Left renal cortex interstitium (tissue), 4 donors: ENCODE measurements at regions not wholly inside any gene's neighbourhood (a gene's known extent, or its start where the extent isn't known, plus 50 kb on each side); places are given as distances from the start of the nearest gene placed in this dataset.

Experiments used
- DNase-seq, 4 donors: peaks; one replicate each; pipeline ENCODE4 v3.0.0-alpha.2; 2013; ENCODE audit warnings: low read depth in 4 of 4, low spot score in 2 of 4, missing footprints in 1 of 4

GRCh38 chr7:130922206-130923112, 188.5 kb upstream of the KLF14 start:
- DNase-seq, result no peak

GRCh38 chr7:130923365-130923764, 189.4 kb upstream of the KLF14 start:
- DNase-seq, result no peak

- DNase-seq, result no peak
Observed at GRCh38 chr7:130923930-130924329, 189.9 kb upstream of the KLF14 start.

- DNase-seq, result no peak
Observed at GRCh38 chr7:130925136-130925794, 191.3 kb upstream of the KLF14 start.

GRCh38 chr7:130926001-130926691, 192.1 kb upstream of the KLF14 start:
- no peak for DNase-seq

GRCh38 chr7:130927062-130927461, 193.1 kb upstream of the KLF14 start:
- no peak for DNase-seq

GRCh38 chr7:130927564-130927963, 193.6 kb upstream of the KLF14 start:
- no peak for DNase-seq

GRCh38 chr7:130929896-130930659, 196.1 kb upstream of the KLF14 start:
- DNase-seq, result no peak

GRCh38 chr7:130930681-130931080, 196.7 kb upstream of the KLF14 start:
- no peak for DNase-seq

- no peak for DNase-seq
Observed at GRCh38 chr7:130931423-130931822, 197.4 kb upstream of the KLF14 start.

GRCh38 chr7:130932088-130932487, 198.1 kb upstream of the KLF14 start:
- no peak for DNase-seq

- no peak for DNase-seq
Observed at GRCh38 chr7:130932667-130933432, 198.8 kb upstream of the KLF14 start.

GRCh38 chr7:130933919-130934318, 199.9 kb upstream of the KLF14 start:
- DNase-seq, result no peak

- DNase-seq, result no peak
Observed at GRCh38 chr7:130935564-130936157, 201.7 kb upstream of the KLF14 start.

GRCh38 chr7:130936202-130936931, 202.4 kb upstream of the KLF14 start:
- DNase-seq, result no peak

GRCh38 chr7:130937016-130937415, 203.0 kb upstream of the KLF14 start:
- no peak for DNase-seq

GRCh38 chr7:130937830-130938229, 203.8 kb upstream of the KLF14 start:
- DNase-seq, result no peak

GRCh38 chr7:130938661-130939060, 204.7 kb upstream of the KLF14 start:
- DNase-seq, result no peak
